ENCODE measurements at regions not wholly inside any gene's neighbourhood (a gene's known extent, or its start where the extent isn't known, plus 50 kb on each side); places are given as distances from the start of the nearest gene placed in this dataset.

DNA sequence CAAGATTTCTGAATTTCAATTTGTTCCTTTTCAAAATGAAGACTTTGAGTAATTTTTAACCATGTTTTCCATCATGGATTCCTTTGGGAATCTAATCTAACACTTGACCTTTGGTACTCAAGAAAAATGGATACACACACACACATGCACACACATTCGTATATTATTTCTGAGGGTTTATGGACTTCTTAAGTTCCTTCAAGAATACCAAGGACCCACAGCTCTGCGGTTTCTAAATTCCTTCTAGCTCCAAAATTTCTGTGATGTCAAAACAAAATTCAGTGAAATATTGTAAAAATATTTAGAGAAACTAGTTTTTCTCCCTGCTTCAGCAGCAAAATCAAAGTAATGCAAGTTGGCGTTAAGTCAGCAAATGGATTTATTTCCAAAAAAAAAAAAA, 98.3 kb upstream of the FAM13C start:
- no peak for TF ChIP-seq CTCF (conservative IDR thresholded peaks at IDR 0.05; ENCODE audit: low read depth, low read length)
- TF ChIP-seq EZH2phosphoT487 (IDR thresholded peaks at IDR 0.05; ENCODE audit: borderline replicate concordance, low read length): no peak
